GM21529 (cell line): ENCODE measurements at regions not wholly inside any gene's neighbourhood (a gene's known extent, or its start where the extent isn't known, plus 50 kb on each side); places are given as distances from the start of the nearest gene placed in this dataset.
"Not testable (repeated sequence)": the region's sequence is repeated elsewhere in the genome, so short reads cannot be mapped to it uniquely, and the experiment has no call there.

Experiments used
- ATAC-seq: cut with Tn5 transposase; IDR thresholded peaks from one replicate; pipeline ENCODE4 v1.9.1; 2021; ENCODE audit not compliant: unreplicated experiment

GRCh38 chr18:41639218-41639617, 315.8 kb upstream of the PIK3C3 start:
- no peak for ATAC-seq

GRCh38 chr18:41631723-41632285, 323.2 kb upstream of the PIK3C3 start:
- not testable (repeated sequence) for ATAC-seq

- no peak for ATAC-seq
Observed at GRCh38 chr18:41630232-41630886, 324.7 kb upstream of the PIK3C3 start.

GRCh38 chr18:41624460-41624859, 330.6 kb upstream of the PIK3C3 start:
- no peak for ATAC-seq

GRCh38 chr18:41621177-41621576, 333.9 kb upstream of the PIK3C3 start:
- no peak for ATAC-seq

GRCh38 chr18:41618147-41618546, 336.9 kb upstream of the PIK3C3 start:
- no peak for ATAC-seq

GRCh38 chr18:41617647-41618046, 337.4 kb upstream of the PIK3C3 start:
- ATAC-seq: no peak

GRCh38 chr18:41613003-41613609, 341.9 kb upstream of the PIK3C3 start:
- ATAC-seq: no peak

GRCh38 chr18:41604964-41605363, 350.1 kb upstream of the PIK3C3 start:
- ATAC-seq: no peak

- ATAC-seq: no peak
Observed at GRCh38 chr18:41602034-41602433, 353.0 kb upstream of the PIK3C3 start.

- no peak for ATAC-seq
Observed at GRCh38 chr18:41600693-41601391, 354.2 kb upstream of the PIK3C3 start.

- ATAC-seq: no peak
Observed at GRCh38 chr18:41599466-41599865, 355.6 kb upstream of the PIK3C3 start.

GRCh38 chr18:41594582-41594981, 360.5 kb upstream of the PIK3C3 start:
- no peak for ATAC-seq

GRCh38 chr18:41593171-41593675, 361.8 kb upstream of the PIK3C3 start:
- ATAC-seq: no peak

- no peak for ATAC-seq
Observed at GRCh38 chr18:41587976-41588375, 367.1 kb upstream of the PIK3C3 start.

GRCh38 chr18:41585512-41585911, 369.5 kb upstream of the PIK3C3 start:
- no peak for ATAC-seq

- ATAC-seq: no peak
Observed at GRCh38 chr18:41579185-41579584, 375.8 kb upstream of the PIK3C3 start.

GRCh38 chr18:41577529-41577928, 377.5 kb upstream of the PIK3C3 start:
- ATAC-seq: no peak

GRCh38 chr18:41576643-41577042, 378.4 kb upstream of the PIK3C3 start:
- ATAC-seq: no peak

GRCh38 chr18:41569867-41570266, 385.2 kb upstream of the PIK3C3 start:
- ATAC-seq: no peak

- no peak for ATAC-seq
Observed at GRCh38 chr18:41561961-41562360, 393.1 kb upstream of the PIK3C3 start.

GRCh38 chr18:41558715-41559114, 396.3 kb upstream of the PIK3C3 start:
- ATAC-seq: no peak
